ENCODE measurements at regions not wholly inside any gene's neighbourhood (a gene's known extent, or its start where the extent isn't known, plus 50 kb on each side); places are given as distances from the start of the nearest gene placed in this dataset.

- Histone ChIP-seq H3K36me3 (replicated peaks in 1 of 2) (no peaks in the 10 kb centered on the region), H3K4me1 (replicated peaks in 1 of 2) (no peaks in the 10 kb centered on the region), H3K27ac (no peak overlapping the region), H3K4me3 (no peak overlapping the region), H3K27me3 (no peaks in the 10 kb centered on the region), H3K9me3 (replicated peaks in 1 of 3) (no peaks in the 10 kb centered on the region)
- TF ChIP-seq CTCF (IDR thresholded peaks at IDR 0.05) (no peak), POLR2A (IDR thresholded peaks at IDR 0.05) (no peak)
- intact Hi-C loops (cut with DNase I), result no loop called here
- DNase-seq, result no peak
- 78 to 91% (median 83%) methylated on average over 4 of the region's 4 CpGs for WGBS, 4 donors
Observed at GRCh38 chr7:46507560-46507959, 586.5 kb upstream of the IGFBP3 start.

- Histone ChIP-seq H3K9me3 (replicated peaks in 1 of 3) (no peaks in the 10 kb centered on the region), H3K4me3 (no peak overlapping the region), H3K4me1 (replicated peaks in 1 of 2) (no peaks in the 10 kb centered on the region), H3K27ac (no peak overlapping the region), H3K27me3 (no peaks in the 10 kb centered on the region), H3K36me3 (replicated peaks in 1 of 2) (no peaks in the 10 kb centered on the region)
- intact Hi-C loops (cut with DNase I), result no loop called here
- 81 to 89% (median 83%) methylated on average over 3 of the region's 3 CpGs for WGBS, 4 donors
- TF ChIP-seq POLR2A (IDR thresholded peaks at IDR 0.05), result no peak
- TF ChIP-seq CTCF (IDR thresholded peaks at IDR 0.05), result no peak
- no peak for DNase-seq
Observed at GRCh38 chr7:46494441-46494840, 573.4 kb upstream of the IGFBP3 start.

GRCh38 chr7:46494028-46494427, 573.0 kb upstream of the IGFBP3 start:
- no peak for TF ChIP-seq POLR2A (IDR thresholded peaks at IDR 0.05)
- TF ChIP-seq CTCF (IDR thresholded peaks at IDR 0.05), result no peak
- intact Hi-C loops (cut with DNase I), result no loop called here
- H3K4me3 ChIP-seq, result no peak overlapping the region
- no peaks in the 10 kb centered on the region for H3K27me3 ChIP-seq
- no peaks in the 10 kb centered on the region for H3K36me3 ChIP-seq (replicated peaks in 1 of 2)
- no peak for DNase-seq
- H3K9me3 ChIP-seq (replicated peaks in 1 of 3), result no peaks in the 10 kb centered on the region
- H3K27ac ChIP-seq, result no peak overlapping the region
- no peaks in the 10 kb centered on the region for H3K4me1 ChIP-seq (replicated peaks in 1 of 2)

GRCh38 chr7:46493196-46493595, 572.1 kb upstream of the IGFBP3 start:
- Histone ChIP-seq H3K27me3 (no peaks in the 10 kb centered on the region), H3K4me1 (replicated peaks in 1 of 2) (no peaks in the 10 kb centered on the region), H3K36me3 (replicated peaks in 1 of 2) (no peaks in the 10 kb centered on the region), H3K27ac (no peak overlapping the region), H3K9me3 (replicated peaks in 1 of 3) (no peaks in the 10 kb centered on the region), H3K4me3 (no peak overlapping the region)
- DNase-seq, result no peak
- intact Hi-C loops (cut with DNase I), result no loop called here
- no peak for TF ChIP-seq POLR2A (IDR thresholded peaks at IDR 0.05)
- no peak for TF ChIP-seq CTCF (IDR thresholded peaks at IDR 0.05)
- WGBS, 4 donors, result 89 to 95% (median 91%) methylated on average over 4 of the region's 4 CpGs

All from adrenal gland (tissue), 9 donors.